Gastrocnemius medialis (tissue), 4 donors: ENCODE measurements at regions not wholly inside any gene's neighbourhood (a gene's known extent, or its start where the extent isn't known, plus 50 kb on each side); places are given as distances from the start of the nearest gene placed in this dataset.
"Not testable (repeated sequence)": the region's sequence is repeated elsewhere in the genome, so short reads cannot be mapped to it uniquely, and the experiment has no call there.

Experiments used
- ATAC-seq, 2 donors: fragments of 150-250 bp; one replicate each; pipeline ENCODE4 v1.9.1; 2016
- DNase-seq, 2 donors: peaks; one replicate each; pipeline ENCODE4 v3.0.0-alpha.2; 2019
- H3K27ac ChIP-seq, 4 donors: fragments of 200-600 bp; sonication (generic); 1 replicate in 1 of 4; 2 replicates in 3 of 4; pipeline ENCODE4 v1.5.1; 2016 to 2018; ENCODE audit warnings: mild to moderate bottlenecking in 2 of 4, moderate library complexity in 1 of 4
- H3K27me3 ChIP-seq, 3 donors: fragments of 200-600 bp; sonication (generic) in 2 of 3; 1 replicate in 1 of 3; 2 replicates in 2 of 3; pipeline versions ENCODE4 v1.5.1 to v1.6.0; 2016 to 2019; ENCODE audit warnings: mild to moderate bottlenecking in 1 of 3, moderate library complexity in 1 of 3
- H3K36me3 ChIP-seq, 2 donors: fragments of 200-600 bp; sonication (generic) in 1 of 2; one replicate each; pipeline ENCODE4 v1.5.1; 2017 to 2018
- H3K4me1 ChIP-seq, 2 donors: fragments of 200-600 bp; sonication (generic) in 1 of 2; one replicate each; pipeline ENCODE4 v1.5.1; 2016 to 2017; ENCODE audit warnings: mild to moderate bottlenecking in 2 of 2
- H3K4me3 ChIP-seq, 4 donors: fragments of 200-600 bp; sonication (generic) in 3 of 4; 1 replicate in 1 of 4; 2 replicates in 3 of 4; pipeline ENCODE4 v1.5.1; 2016 to 2019; ENCODE audit warnings: mild to moderate bottlenecking in 2 of 4
- H3K9me3 ChIP-seq, 3 donors: fragments of 200-600 bp; sonication (generic) in 2 of 3; 1 replicate in 1 of 3; 2 replicates in 2 of 3; pipeline ENCODE4 v1.5.1; 2016 to 2019
- POLR2A ChIP-seq, 2 donors: fragments of 450-650 bp; IDR thresholded peaks; one replicate each; pipeline ENCODE4 v1.6.1; 2017; ENCODE audit warnings: antibody characterized with exemption in 2 of 2, mild to moderate bottlenecking in 2 of 2, moderate library complexity in 2 of 2
- in situ Hi-C, 4 donors: fragments of 200-750 bp; cut with MboI; loops; one replicate each; pipeline versions ENCODE4 v1.15.0 to v1.8.0; 2017; ENCODE audit warnings: low sequenced_read_pairs in 4 of 4
- intact Hi-C: fragments of 100-400 bp; cut with DNase I; formaldehyde crosslinking; loops from one replicate; pipeline ENCODE4 v1.15.1; 2023; ENCODE audit warnings: low total_unique reads
- TF ChIP-seq, protein P1 (sequence below), 5 experiments: fragments of 450-650 bp in 3 of 5; fragments of 200-600 bp in 2 of 5; sonication (generic) in 2 of 5; IDR thresholded peaks in 4 of 5; conservative IDR thresholded peaks in 1 of 5; 1 replicate in 4 of 5; 2 replicates in 1 of 5; pipeline ENCODE4 v1.5.1; 2016 to 2019; ENCODE audit warnings: antibody characterized with exemption in 5 of 5, mild to moderate bottlenecking in 3 of 5, moderate library complexity in 3 of 5

DNA sequence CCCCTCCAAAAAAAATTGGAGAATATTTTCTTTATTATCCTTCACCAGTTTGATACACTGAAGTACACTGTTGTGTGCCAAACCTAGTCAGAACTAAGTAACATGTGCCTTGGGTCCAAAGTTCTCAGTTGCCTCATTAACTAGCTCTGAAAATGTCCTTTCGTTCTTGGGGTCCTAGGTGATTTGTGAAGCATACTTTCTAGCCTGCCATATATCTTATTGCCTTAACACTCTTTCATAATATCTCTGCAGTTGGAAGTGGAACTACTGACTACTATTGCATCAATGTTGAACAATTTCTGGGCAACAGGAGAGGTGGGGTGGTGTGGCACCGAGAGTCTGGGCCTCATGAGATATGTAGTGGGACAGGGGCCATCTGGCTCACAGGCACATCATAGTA lies 592.9 kb upstream of the FBXO33 start:
- no peak overlapping the region for H3K4me3 ChIP-seq
- no peaks in the 10 kb centered on the region for H3K9me3 ChIP-seq
- DNase-seq, result no peak
- no peak for TF ChIP-seq POLR2A (IDR thresholded peaks at IDR 0.05)
- TF ChIP-seq, protein P1, sequence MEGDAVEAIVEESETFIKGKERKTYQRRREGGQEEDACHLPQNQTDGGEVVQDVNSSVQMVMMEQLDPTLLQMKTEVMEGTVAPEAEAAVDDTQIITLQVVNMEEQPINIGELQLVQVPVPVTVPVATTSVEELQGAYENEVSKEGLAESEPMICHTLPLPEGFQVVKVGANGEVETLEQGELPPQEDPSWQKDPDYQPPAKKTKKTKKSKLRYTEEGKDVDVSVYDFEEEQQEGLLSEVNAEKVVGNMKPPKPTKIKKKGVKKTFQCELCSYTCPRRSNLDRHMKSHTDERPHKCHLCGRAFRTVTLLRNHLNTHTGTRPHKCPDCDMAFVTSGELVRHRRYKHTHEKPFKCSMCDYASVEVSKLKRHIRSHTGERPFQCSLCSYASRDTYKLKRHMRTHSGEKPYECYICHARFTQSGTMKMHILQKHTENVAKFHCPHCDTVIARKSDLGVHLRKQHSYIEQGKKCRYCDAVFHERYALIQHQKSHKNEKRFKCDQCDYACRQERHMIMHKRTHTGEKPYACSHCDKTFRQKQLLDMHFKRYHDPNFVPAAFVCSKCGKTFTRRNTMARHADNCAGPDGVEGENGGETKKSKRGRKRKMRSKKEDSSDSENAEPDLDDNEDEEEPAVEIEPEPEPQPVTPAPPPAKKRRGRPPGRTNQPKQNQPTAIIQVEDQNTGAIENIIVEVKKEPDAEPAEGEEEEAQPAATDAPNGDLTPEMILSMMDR (IDR thresholded peaks at IDR 0.05 in 4 of 5, conservative IDR thresholded peaks at IDR 0.05 in 1 of 5), result no peak
- no peak overlapping the region for H3K27ac ChIP-seq
- H3K36me3 ChIP-seq, result no peaks in the 10 kb centered on the region
- ATAC-seq, result no peak
- no peaks in the 10 kb centered on the region for H3K4me1 ChIP-seq
- intact Hi-C loops (no loop called here), in situ Hi-C loops (no loop called here)
- no peaks in the 10 kb centered on the region for H3K27me3 ChIP-seq

DNA sequence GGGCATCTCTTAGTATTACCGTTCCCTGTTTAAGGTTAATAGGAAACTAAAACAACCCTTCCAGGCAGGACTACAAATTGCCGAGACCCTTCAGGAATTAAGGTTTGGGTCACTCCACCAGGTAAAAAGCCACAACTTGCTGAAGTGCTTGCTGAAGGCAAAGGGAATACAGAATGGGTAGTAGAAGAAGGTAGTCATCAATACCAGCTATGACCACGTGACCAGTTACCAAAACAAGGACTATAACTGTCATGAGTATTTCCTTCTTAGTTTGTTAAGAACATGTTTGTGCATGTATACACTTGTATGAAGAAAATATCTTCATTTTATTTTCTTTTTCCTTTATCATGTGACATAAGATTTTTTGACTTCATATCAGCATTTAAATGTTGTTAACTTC lies 578.7 kb upstream of the FBXO33 start:
- no peak overlapping the region for H3K4me3 ChIP-seq

DNA sequence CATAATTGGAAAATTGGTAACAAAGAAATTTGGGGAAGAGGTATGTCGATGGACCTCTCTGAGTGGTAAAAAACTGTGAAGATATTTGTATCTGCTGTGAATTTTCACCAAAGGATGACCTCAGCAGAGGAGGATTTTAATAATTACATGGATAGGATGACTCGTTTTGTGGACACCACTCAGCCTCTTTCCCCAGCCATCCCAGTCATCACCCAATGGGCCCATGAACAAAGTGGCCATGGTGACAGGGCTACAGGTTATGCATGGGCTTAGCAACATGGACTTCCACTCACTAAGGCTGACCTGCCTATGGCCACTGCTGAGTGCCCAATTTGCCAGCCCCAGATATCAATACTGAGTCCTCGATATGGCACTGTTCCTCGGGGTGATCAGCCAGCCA lies 577.5 kb upstream of the FBXO33 start:
- Histone ChIP-seq H3K9me3 (no peaks in the 10 kb centered on the region), H3K4me3 (no peak overlapping the region), H3K36me3 (no peaks in the 10 kb centered on the region), H3K4me1 (no peaks in the 10 kb centered on the region), H3K27me3 (no peaks in the 10 kb centered on the region), H3K27ac (no peak overlapping the region)
- intact Hi-C loops (no loop called here), in situ Hi-C loops (no loop called here)
- no peak for ATAC-seq
- TF ChIP-seq, protein P1 (IDR thresholded peaks at IDR 0.05 in 4 of 5, conservative IDR thresholded peaks at IDR 0.05 in 1 of 5), result no peak
- TF ChIP-seq POLR2A (IDR thresholded peaks at IDR 0.05), result no peak
- no peak for DNase-seq

More for the DNA sequence above, 578.7 kb upstream of the FBXO33 start:
- H3K36me3 ChIP-seq, result no peaks in the 10 kb centered on the region
- H3K27me3 ChIP-seq, result no peaks in the 10 kb centered on the region
- intact Hi-C loops (no loop called here), in situ Hi-C loops (no loop called here)
- no peak overlapping the region for H3K27ac ChIP-seq
- no peaks in the 10 kb centered on the region for H3K9me3 ChIP-seq
- no peaks in the 10 kb centered on the region for H3K4me1 ChIP-seq
- DNase-seq (no peak), ATAC-seq (no peak)
- TF ChIP-seq, protein P1 (IDR thresholded peaks at IDR 0.05 in 4 of 5, conservative IDR thresholded peaks at IDR 0.05 in 1 of 5), result no peak
- TF ChIP-seq POLR2A (IDR thresholded peaks at IDR 0.05), result no peak

DNA sequence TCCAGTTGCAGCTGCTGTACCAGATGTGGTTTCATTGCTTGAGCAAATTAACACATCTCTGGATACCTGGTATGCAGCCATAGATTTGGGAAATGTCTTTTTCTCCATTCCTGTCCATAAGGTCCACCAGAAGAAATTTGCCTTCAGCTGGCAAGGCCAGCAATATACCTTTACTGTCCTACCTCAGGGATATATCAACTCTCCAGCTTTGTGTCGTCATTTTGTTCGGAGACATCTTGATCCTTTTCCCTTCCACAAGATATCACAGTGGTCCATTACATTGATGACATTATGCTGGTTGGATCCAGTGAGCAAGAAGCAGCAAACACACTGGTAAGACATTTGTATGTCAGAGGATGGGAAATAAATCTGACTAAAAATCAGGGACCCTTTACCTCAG lies 576.1 kb upstream of the FBXO33 start:
- H3K36me3 ChIP-seq, H3K4me3 ChIP-seq, H3K4me1 ChIP-seq, H3K9me3 ChIP-seq, H3K27ac ChIP-seq, in situ Hi-C loops, H3K27me3 ChIP-seq, DNase-seq, ATAC-seq, intact Hi-C loops: not testable (repeated sequence)

DNA sequence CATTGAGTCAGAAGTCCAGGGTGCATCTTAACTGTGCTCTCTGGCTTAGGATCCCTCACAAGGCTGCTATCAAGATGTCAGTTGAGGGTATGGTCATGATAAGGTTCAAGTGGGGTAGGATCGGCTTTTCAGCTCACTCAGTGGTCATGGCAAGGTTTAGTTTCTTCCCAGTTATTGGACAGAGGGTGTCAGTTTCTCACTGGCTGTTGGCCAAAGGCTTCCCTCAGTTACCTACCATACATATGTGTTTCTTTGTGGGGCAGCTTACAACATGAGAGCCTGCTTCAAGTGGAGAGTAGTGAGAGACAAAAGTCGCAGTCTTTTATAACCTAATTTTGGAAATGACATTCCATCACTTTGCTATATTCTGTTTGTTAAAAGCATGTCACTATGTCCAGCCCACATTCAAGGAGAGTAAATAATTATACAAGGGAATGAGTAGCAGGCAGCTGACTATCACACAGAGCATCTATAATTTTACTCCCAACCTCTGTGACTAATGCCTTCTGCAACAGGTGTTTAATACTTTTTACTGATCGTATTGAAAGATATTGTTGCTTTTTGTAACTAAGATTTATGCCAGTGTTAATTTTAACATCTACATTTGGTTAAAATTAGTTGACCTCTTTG lies 572.8 kb upstream of the FBXO33 start:
- H3K27me3 ChIP-seq, result no peaks in the 10 kb centered on the region
- no peaks in the 10 kb centered on the region for H3K36me3 ChIP-seq
- intact Hi-C loops, result no loop called here
- no peak overlapping the region for H3K4me3 ChIP-seq
- TF ChIP-seq POLR2A (IDR thresholded peaks at IDR 0.05), result no peak
- in situ Hi-C loops, result no loop called here
- DNase-seq, result no peak
- H3K9me3 ChIP-seq, result no peaks in the 10 kb centered on the region
- H3K27ac ChIP-seq, result no peak overlapping the region
- no peaks in the 10 kb centered on the region for H3K4me1 ChIP-seq
- no peak for ATAC-seq

DNA sequence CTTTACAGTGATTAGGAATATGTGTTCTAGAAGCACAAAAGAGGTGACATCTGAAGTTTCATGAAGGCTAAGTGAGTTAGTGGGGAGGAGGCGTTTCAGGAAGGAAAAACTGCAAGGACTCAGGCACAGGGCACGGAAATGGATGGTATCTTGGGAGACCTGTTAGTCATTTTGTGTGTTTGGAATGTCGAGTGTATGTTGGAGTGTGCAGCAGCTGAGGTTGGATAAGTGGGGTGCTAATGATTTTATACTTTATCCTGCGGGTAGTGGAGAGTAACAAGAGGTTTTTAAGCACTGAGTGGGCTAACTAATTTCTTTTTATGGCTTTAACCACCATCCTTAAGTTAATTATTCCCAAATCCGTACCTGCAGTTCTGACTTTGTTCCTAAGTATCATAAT lies 571.5 kb upstream of the FBXO33 start:
- DNase-seq, result no peak
- intact Hi-C loops, result no loop called here
- Histone ChIP-seq H3K4me3 (no peak overlapping the region), H3K27ac (no peak overlapping the region), H3K27me3 (no peaks in the 10 kb centered on the region), H3K9me3 (no peaks in the 10 kb centered on the region), H3K4me1 (no peaks in the 10 kb centered on the region), H3K36me3 (no peaks in the 10 kb centered on the region)
- in situ Hi-C loops, result no loop called here
- TF ChIP-seq, protein P1 (IDR thresholded peaks at IDR 0.05 in 4 of 5, conservative IDR thresholded peaks at IDR 0.05 in 1 of 5), result no peak
- TF ChIP-seq POLR2A (IDR thresholded peaks at IDR 0.05), result no peak
- no peak for ATAC-seq
